GM23338 (cell line): ENCODE measurements at regions not wholly inside any gene's neighbourhood (a gene's known extent, or its start where the extent isn't known, plus 50 kb on each side); places are given as distances from the start of the nearest gene placed in this dataset.

ENCODE experiments used
- ATAC-seq: fragments of 200-7000 bp; cut with Tn5 transposase; 3 replicates; pipeline ENCODE4 v1.9.1; 2020
- DNase-seq: peaks from one replicate; pipeline ENCODE4 v3.0.0-alpha.2; 2015; ENCODE audit warnings: low spot score
- H2AFZ ChIP-seq: fragments of 200-600 bp; sonication (generic); 2 replicates; pipeline ENCODE4 v1.8.0; 2016; ENCODE audit warnings: antibody characterized with exemption, mild to moderate bottlenecking, moderate library complexity
- H3F3A ChIP-seq: fragments of 200-600 bp; sonication (generic); replicated peaks from 2 replicates; pipeline ENCODE4 v1.8.0; 2017; ENCODE audit warnings: antibody characterized with exemption, mixed run types, low read depth
- H3K27ac ChIP-seq: fragments of 200-600 bp; sonication (generic); 2 replicates; pipeline ENCODE4 v1.6.1; 2016; ENCODE audit warnings: low read depth
- H3K27me3 ChIP-seq: fragments of 200-600 bp; sonication (generic); 2 replicates; pipeline ENCODE4 v1.8.0; 2016; ENCODE audit warnings: mild to moderate bottlenecking, mixed run types, moderate library complexity; ENCODE audit not compliant: insufficient read depth
- H3K36me3 ChIP-seq: fragments of 200-600 bp; sonication (generic); 2 replicates; pipeline ENCODE4 v1.8.0; 2016; ENCODE audit warnings: mild to moderate bottlenecking; ENCODE audit not compliant: insufficient read depth
- H3K4me1 ChIP-seq: fragments of 200-600 bp; sonication (generic); 2 replicates; pipeline ENCODE4 v1.8.0; 2016; ENCODE audit warnings: mild to moderate bottlenecking, moderate library complexity; ENCODE audit not compliant: insufficient read depth
- H3K4me2 ChIP-seq: fragments of 200-600 bp; sonication (generic); 2 replicates; pipeline ENCODE4 v1.7.1; 2017; ENCODE audit warnings: mixed run types
- H3K4me3 ChIP-seq: fragments of 200-600 bp; sonication (generic); 2 replicates; pipeline ENCODE4 v1.6.1; 2016; ENCODE audit warnings: mixed run types
- H3K79me2 ChIP-seq: fragments of 200-600 bp; sonication (generic); replicated peaks from 2 replicates; pipeline ENCODE4 v1.8.0; 2017; ENCODE audit warnings: mild to moderate bottlenecking; ENCODE audit not compliant: insufficient read depth
- H3K9me2 ChIP-seq: fragments of 200-600 bp; sonication (generic); 2 replicates; pipeline ENCODE4 v1.8.0; 2017; ENCODE audit not compliant: insufficient read depth
- H4K20me1 ChIP-seq: fragments of 200-600 bp; sonication (generic); replicated peaks from 2 replicates; pipeline ENCODE4 v1.8.0; 2017; ENCODE audit warnings: mild to moderate bottlenecking; ENCODE audit not compliant: insufficient read depth
- H3K27ac Mint-ChIP-seq: 2 replicates; pipeline ENCODE4 v1.8.0; 2020; ENCODE audit warnings: inconsistent platforms, mild to moderate bottlenecking, moderate library complexity, mixed read lengths
- H3K27me3 Mint-ChIP-seq: 3 replicates; pipeline ENCODE4 v1.8.0; 2022; ENCODE audit warnings: low read depth, mild to moderate bottlenecking, moderate library complexity, mixed read lengths, inconsistent platforms; ENCODE audit not compliant: insufficient read depth, poor library complexity
- H3K36me3 Mint-ChIP-seq: 3 replicates; pipeline ENCODE4 v1.8.0; 2021; ENCODE audit warnings: low read depth, mild to moderate bottlenecking, inconsistent platforms, moderate library complexity, mixed read lengths
- H3K4me1 Mint-ChIP-seq: 3 replicates; pipeline ENCODE4 v1.8.0; 2020; ENCODE audit warnings: mild to moderate bottlenecking, inconsistent platforms, mixed read lengths
- H3K4me3 Mint-ChIP-seq: 3 replicates; pipeline ENCODE4 v1.8.0; 2021; ENCODE audit warnings: moderate library complexity, mild to moderate bottlenecking, inconsistent platforms, mixed read lengths
- H3K9me3 Mint-ChIP-seq: 3 replicates; pipeline ENCODE4 v1.8.0; 2020; ENCODE audit warnings: moderate library complexity, mild to moderate bottlenecking, inconsistent platforms, mixed read lengths
- CREB1 ChIP-seq: fragments of 250-450 bp; sonication (Bioruptor Pico); IDR thresholded peaks from 2 replicates; pipeline ENCODE4 v1.5.0; 2020; ENCODE audit warnings: low read depth, mild to moderate bottlenecking, moderate library complexity
- EZH2 ChIP-seq: fragments of 200-600 bp; sonication (generic); IDR thresholded peaks from one replicate; pipeline ENCODE4 v1.8.0; 2017; ENCODE audit warnings: antibody characterized with exemption, mild to moderate bottlenecking, low read depth; ENCODE audit not compliant: unreplicated experiment
- EZH2phosphoT487 ChIP-seq: fragments of 200-600 bp; sonication (generic); IDR thresholded peaks from one replicate; pipeline ENCODE4 v1.8.1; 2018; ENCODE audit warnings: antibody characterized with exemption; ENCODE audit not compliant: unreplicated experiment
- JUNB ChIP-seq: IDR thresholded peaks from one replicate; pipeline ENCODE4 v1.6.1; 2016; ENCODE audit warnings: antibody characterized with exemption; ENCODE audit not compliant: unreplicated experiment
- NANOG ChIP-seq: IDR thresholded peaks from 2 replicates; pipeline ENCODE4 v1.6.1; 2016; ENCODE audit warnings: antibody characterized with exemption, borderline replicate concordance
- POLR2AphosphoS5 ChIP-seq: IDR thresholded peaks from 2 replicates; pipeline ENCODE4 v1.6.1; 2016; ENCODE audit warnings: antibody characterized with exemption, low read depth
- STAT1 ChIP-seq: IDR thresholded peaks from one replicate; pipeline ENCODE4 v1.6.1; 2016; ENCODE audit warnings: antibody characterized with exemption; ENCODE audit not compliant: unreplicated experiment
- ZNF114 ChIP-seq: fragments of 250-450 bp; sonication (Bioruptor Pico); IDR thresholded peaks from 2 replicates; pipeline ENCODE4 v1.5.0; 2020; ENCODE audit warnings: mild to moderate bottlenecking, moderate library complexity
- ZNF331 ChIP-seq: fragments of 250-450 bp; sonication (Bioruptor Pico); IDR thresholded peaks from 2 replicates; pipeline ENCODE4 v1.5.0; 2020; ENCODE audit warnings: low read depth, mild to moderate bottlenecking, moderate library complexity
- TF ChIP-seq, protein P1 (sequence below): IDR thresholded peaks from one replicate; pipeline ENCODE4 v1.6.1; 2018; ENCODE audit warnings: antibody characterized with exemption; ENCODE audit not compliant: unreplicated experiment
- TF ChIP-seq, protein P2 (sequence below): IDR thresholded peaks from 2 replicates; pipeline ENCODE4 v1.6.1; 2016; ENCODE audit warnings: antibody characterized with exemption
- TF ChIP-seq, protein P3 (sequence below), 2 experiments: fragments of 200-600 bp in 1 of 2; sonication (generic) in 1 of 2; conservative IDR thresholded peaks; 2 replicates each; pipeline versions ENCODE4 v1.5.1 to v1.6.1; 2016 to 2017; ENCODE audit warnings: antibody characterized with exemption in 2 of 2, low read depth in 2 of 2, mild to moderate bottlenecking in 2 of 2, moderate library complexity in 1 of 2
- TF ChIP-seq, protein P4 (sequence below): fragments of 250-450 bp; sonication (Bioruptor Pico); IDR thresholded peaks from 2 replicates; pipeline ENCODE4 v1.5.0; 2020; ENCODE audit warnings: mild to moderate bottlenecking, moderate library complexity

DNA sequence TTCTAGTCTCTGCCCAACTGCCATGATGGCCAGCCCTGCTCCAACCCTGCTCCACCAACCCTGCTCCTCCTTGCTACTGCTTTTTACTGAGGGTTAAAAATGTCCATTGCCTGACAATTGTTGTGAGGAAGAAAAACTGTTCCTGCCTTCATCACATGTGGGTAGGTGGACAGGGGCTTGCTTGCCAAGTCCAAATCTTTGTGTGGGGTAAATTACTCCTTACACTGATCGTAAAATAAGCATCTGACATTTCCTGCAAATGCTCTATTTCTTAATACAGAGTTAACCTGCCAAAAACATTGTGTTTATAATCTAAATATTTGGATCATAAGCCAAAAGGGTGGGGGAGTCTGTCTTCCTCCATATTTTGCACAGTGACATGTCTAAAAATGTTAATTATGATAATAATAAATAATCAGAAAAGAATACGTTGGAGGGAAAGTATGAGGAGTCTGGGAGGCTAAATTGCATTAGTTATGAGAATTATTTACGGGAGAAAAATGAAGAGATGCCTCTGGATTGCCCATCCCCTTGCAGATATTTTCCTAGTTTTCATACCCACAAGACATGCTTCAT lies 242.5 kb upstream of the TBL1XR1 start:
- Mint-ChIP-seq H3K4me1 (no peaks in the 10 kb centered on the region), H3K4me3 (no peak overlapping the region), H3K27ac (no peak overlapping the region), H3K36me3 (no peaks in the 10 kb centered on the region), H3K27me3 (no peaks in the 10 kb centered on the region), H3K9me3 (no peaks in the 10 kb centered on the region)
- H3K36me3 ChIP-seq = no peaks in the 10 kb centered on the region
- H4K20me1 ChIP-seq = no peaks in the 10 kb centered on the region
- no peaks in the 10 kb centered on the region for H3K27me3 ChIP-seq
- no peaks in the 10 kb centered on the region for H3K79me2 ChIP-seq
- no peak overlapping the region for H3K4me3 ChIP-seq
- no peaks in the 10 kb centered on the region for H3F3A ChIP-seq
- H3K4me1 ChIP-seq = no peaks in the 10 kb centered on the region
- TF ChIP-seq, protein P1, sequence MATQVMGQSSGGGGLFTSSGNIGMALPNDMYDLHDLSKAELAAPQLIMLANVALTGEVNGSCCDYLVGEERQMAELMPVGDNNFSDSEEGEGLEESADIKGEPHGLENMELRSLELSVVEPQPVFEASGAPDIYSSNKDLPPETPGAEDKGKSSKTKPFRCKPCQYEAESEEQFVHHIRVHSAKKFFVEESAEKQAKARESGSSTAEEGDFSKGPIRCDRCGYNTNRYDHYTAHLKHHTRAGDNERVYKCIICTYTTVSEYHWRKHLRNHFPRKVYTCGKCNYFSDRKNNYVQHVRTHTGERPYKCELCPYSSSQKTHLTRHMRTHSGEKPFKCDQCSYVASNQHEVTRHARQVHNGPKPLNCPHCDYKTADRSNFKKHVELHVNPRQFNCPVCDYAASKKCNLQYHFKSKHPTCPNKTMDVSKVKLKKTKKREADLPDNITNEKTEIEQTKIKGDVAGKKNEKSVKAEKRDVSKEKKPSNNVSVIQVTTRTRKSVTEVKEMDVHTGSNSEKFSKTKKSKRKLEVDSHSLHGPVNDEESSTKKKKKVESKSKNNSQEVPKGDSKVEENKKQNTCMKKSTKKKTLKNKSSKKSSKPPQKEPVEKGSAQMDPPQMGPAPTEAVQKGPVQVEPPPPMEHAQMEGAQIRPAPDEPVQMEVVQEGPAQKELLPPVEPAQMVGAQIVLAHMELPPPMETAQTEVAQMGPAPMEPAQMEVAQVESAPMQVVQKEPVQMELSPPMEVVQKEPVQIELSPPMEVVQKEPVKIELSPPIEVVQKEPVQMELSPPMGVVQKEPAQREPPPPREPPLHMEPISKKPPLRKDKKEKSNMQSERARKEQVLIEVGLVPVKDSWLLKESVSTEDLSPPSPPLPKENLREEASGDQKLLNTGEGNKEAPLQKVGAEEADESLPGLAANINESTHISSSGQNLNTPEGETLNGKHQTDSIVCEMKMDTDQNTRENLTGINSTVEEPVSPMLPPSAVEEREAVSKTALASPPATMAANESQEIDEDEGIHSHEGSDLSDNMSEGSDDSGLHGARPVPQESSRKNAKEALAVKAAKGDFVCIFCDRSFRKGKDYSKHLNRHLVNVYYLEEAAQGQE = no peak
- TF ChIP-seq JUNB = no peak
- TF ChIP-seq CREB1 = no peak
- TF ChIP-seq, protein P2, sequence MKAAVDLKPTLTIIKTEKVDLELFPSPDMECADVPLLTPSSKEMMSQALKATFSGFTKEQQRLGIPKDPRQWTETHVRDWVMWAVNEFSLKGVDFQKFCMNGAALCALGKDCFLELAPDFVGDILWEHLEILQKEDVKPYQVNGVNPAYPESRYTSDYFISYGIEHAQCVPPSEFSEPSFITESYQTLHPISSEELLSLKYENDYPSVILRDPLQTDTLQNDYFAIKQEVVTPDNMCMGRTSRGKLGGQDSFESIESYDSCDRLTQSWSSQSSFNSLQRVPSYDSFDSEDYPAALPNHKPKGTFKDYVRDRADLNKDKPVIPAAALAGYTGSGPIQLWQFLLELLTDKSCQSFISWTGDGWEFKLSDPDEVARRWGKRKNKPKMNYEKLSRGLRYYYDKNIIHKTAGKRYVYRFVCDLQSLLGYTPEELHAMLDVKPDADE = no peak
- TF ChIP-seq NANOG = no peak
- no peak for TF ChIP-seq POLR2AphosphoS5
- TF ChIP-seq ZNF114 = no peak
- TF ChIP-seq ZNF331 (CRISPR knock-in tag) = no peak
- TF ChIP-seq STAT1 = no peak
- TF ChIP-seq, protein P3, sequence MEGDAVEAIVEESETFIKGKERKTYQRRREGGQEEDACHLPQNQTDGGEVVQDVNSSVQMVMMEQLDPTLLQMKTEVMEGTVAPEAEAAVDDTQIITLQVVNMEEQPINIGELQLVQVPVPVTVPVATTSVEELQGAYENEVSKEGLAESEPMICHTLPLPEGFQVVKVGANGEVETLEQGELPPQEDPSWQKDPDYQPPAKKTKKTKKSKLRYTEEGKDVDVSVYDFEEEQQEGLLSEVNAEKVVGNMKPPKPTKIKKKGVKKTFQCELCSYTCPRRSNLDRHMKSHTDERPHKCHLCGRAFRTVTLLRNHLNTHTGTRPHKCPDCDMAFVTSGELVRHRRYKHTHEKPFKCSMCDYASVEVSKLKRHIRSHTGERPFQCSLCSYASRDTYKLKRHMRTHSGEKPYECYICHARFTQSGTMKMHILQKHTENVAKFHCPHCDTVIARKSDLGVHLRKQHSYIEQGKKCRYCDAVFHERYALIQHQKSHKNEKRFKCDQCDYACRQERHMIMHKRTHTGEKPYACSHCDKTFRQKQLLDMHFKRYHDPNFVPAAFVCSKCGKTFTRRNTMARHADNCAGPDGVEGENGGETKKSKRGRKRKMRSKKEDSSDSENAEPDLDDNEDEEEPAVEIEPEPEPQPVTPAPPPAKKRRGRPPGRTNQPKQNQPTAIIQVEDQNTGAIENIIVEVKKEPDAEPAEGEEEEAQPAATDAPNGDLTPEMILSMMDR (conservative IDR thresholded peaks at IDR 0.05; ENCODE audit: low read depth in 2 of 2) = no peak
- TF ChIP-seq EZH2phosphoT487 = no peak
- TF ChIP-seq EZH2 = no peak
- TF ChIP-seq, protein P4, sequence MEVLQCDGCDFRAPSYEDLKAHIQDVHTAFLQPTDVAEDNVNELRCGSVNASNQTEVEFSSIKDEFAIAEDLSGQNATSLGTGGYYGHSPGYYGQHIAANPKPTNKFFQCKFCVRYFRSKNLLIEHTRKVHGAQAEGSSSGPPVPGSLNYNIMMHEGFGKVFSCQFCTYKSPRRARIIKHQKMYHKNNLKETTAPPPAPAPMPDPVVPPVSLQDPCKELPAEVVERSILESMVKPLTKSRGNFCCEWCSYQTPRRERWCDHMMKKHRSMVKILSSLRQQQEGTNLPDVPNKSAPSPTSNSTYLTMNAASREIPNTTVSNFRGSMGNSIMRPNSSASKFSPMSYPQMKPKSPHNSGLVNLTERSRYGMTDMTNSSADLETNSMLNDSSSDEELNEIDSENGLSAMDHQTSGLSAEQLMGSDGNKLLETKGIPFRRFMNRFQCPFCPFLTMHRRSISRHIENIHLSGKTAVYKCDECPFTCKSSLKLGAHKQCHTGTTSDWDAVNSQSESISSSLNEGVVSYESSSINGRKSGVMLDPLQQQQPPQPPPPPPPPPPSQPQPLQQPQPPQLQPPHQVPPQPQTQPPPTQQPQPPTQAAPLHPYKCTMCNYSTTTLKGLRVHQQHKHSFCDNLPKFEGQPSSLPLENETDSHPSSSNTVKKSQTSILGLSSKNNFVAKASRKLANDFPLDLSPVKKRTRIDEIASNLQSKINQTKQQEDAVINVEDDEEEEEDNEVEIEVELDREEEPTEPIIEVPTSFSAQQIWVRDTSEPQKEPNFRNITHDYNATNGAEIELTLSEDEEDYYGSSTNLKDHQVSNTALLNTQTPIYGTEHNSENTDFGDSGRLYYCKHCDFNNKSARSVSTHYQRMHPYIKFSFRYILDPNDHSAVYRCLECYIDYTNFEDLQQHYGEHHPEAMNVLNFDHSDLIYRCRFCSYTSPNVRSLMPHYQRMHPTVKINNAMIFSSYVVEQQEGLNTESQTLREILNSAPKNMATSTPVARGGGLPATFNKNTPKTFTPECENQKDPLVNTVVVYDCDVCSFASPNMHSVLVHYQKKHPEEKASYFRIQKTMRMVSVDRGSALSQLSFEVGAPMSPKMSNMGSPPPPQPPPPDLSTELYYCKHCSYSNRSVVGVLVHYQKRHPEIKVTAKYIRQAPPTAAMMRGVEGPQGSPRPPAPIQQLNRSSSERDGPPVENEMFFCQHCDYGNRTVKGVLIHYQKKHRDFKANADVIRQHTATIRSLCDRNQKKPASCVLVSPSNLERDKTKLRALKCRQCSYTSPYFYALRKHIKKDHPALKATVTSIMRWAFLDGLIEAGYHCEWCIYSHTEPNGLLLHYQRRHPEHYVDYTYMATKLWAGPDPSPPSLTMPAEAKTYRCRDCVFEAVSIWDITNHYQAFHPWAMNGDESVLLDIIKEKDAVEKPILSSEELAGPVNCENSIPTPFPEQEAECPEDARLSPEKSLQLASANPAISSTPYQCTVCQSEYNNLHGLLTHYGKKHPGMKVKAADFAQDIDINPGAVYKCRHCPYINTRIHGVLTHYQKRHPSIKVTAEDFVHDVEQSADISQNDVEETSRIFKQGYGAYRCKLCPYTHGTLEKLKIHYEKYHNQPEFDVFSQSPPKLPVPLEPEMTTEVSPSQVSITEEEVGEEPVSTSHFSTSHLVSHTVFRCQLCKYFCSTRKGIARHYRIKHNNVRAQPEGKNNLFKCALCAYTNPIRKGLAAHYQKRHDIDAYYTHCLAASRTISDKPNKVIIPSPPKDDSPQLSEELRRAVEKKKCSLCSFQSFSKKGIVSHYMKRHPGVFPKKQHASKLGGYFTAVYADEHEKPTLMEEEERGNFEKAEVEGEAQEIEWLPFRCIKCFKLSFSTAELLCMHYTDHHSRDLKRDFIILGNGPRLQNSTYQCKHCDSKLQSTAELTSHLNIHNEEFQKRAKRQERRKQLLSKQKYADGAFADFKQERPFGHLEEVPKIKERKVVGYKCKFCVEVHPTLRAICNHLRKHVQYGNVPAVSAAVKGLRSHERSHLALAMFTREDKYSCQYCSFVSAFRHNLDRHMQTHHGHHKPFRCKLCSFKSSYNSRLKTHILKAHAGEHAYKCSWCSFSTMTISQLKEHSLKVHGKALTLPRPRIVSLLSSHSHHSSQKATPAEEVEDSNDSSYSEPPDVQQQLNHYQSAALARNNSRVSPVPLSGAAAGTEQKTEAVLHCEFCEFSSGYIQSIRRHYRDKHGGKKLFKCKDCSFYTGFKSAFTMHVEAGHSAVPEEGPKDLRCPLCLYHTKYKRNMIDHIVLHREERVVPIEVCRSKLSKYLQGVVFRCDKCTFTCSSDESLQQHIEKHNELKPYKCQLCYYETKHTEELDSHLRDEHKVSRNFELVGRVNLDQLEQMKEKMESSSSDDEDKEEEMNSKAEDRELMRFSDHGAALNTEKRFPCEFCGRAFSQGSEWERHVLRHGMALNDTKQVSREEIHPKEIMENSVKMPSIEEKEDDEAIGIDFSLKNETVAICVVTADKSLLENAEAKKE (CRISPR knock-in tag) = no peak
- ATAC-seq = no peak
- no peak overlapping the region for H3K4me2 ChIP-seq
- H2AFZ ChIP-seq = no peak overlapping the region
- DNase-seq = no peak
- no peak overlapping the region for H3K27ac ChIP-seq
- 0 out of 2 replicates have a peak, but pooled peaks cover 6% of the 10 kb centered on the region for H3K9me2 ChIP-seq
